ENCODE measurements at regions not wholly inside any gene's neighbourhood (a gene's known extent, or its start where the extent isn't known, plus 50 kb on each side); places are given as distances from the start of the nearest gene placed in this dataset.

GRCh38 chr2:153196378-153197058, 282.0 kb downstream of the RPRM start:
- no peak for DNase-seq (ENCODE audit: low spot score)

- DNase-seq (ENCODE audit: low spot score): no peak
Observed at GRCh38 chr2:153195342-153195741, 283.2 kb downstream of the RPRM start.

GRCh38 chr2:153189091-153189888, 289.3 kb downstream of the RPRM start:
- DNase-seq (ENCODE audit: low spot score): no peak

- no peak for DNase-seq (ENCODE audit: low spot score)
Observed at GRCh38 chr2:153179808-153180207, 298.8 kb downstream of the RPRM start.

- DNase-seq (ENCODE audit: low spot score): no peak
Observed at GRCh38 chr2:153169609-153170008, 309.0 kb downstream of the RPRM start.

- no peak for DNase-seq (ENCODE audit: low spot score)
Observed at GRCh38 chr2:153165021-153165420, 313.5 kb downstream of the RPRM start.

GRCh38 chr2:153163055-153163454, 315.5 kb downstream of the RPRM start:
- peak; percentile 58 for DNase-seq (ENCODE audit: low spot score)

- no peak for DNase-seq (ENCODE audit: low spot score)
Observed at GRCh38 chr2:153156743-153157142, 321.8 kb downstream of the RPRM start.

- DNase-seq (ENCODE audit: low spot score): no peak
Observed at GRCh38 chr2:153152036-153152435, 326.5 kb downstream of the RPRM start.

- peak; percentile 50 for DNase-seq (ENCODE audit: low spot score)
Observed at GRCh38 chr2:153145470-153145978, 333.0 kb downstream of the RPRM start.

GRCh38 chr2:153143540-153143939, 335.0 kb downstream of the RPRM start:
- DNase-seq (ENCODE audit: low spot score): no peak

- DNase-seq (ENCODE audit: low spot score): no peak
Observed at GRCh38 chr2:153140498-153140897, 338.1 kb downstream of the RPRM start.

- no peak for DNase-seq (ENCODE audit: low spot score)
Observed at GRCh38 chr2:153138651-153139375, 339.7 kb downstream of the RPRM start.

- no peak for DNase-seq (ENCODE audit: low spot score)
Observed at GRCh38 chr2:153136216-153136615, 342.3 kb downstream of the RPRM start.

- no peak for DNase-seq (ENCODE audit: low spot score)
Observed at GRCh38 chr2:153134725-153135124, 343.8 kb downstream of the RPRM start.

- no peak for DNase-seq (ENCODE audit: low spot score)
Observed at GRCh38 chr2:153133716-153134115, 344.8 kb downstream of the RPRM start.

- DNase-seq (ENCODE audit: low spot score): no peak
Observed at GRCh38 chr2:153132418-153132817, 346.1 kb downstream of the RPRM start.

GRCh38 chr2:153115141-153115540, 363.4 kb downstream of the RPRM start:
- DNase-seq (ENCODE audit: low spot score): no peak

GRCh38 chr2:153110486-153110885, 368.1 kb downstream of the RPRM start:
- DNase-seq (ENCODE audit: low spot score): no peak

GRCh38 chr2:153109793-153110192, 368.8 kb downstream of the RPRM start:
- DNase-seq (ENCODE audit: low spot score): no peak

- no peak for DNase-seq (ENCODE audit: low spot score)
Observed at GRCh38 chr2:153106802-153107477, 371.6 kb downstream of the RPRM start.
